Lower leg skin (tissue), 3 donors: ENCODE measurements at regions not wholly inside any gene's neighbourhood (a gene's known extent, or its start where the extent isn't known, plus 50 kb on each side); places are given as distances from the start of the nearest gene placed in this dataset.

Experiments
- POLR2A ChIP-seq, 2 donors: fragments of 450-650 bp; IDR thresholded peaks; one replicate each; pipeline ENCODE4 v1.6.1; 2016 to 2017; ENCODE audit warnings: antibody characterized with exemption in 2 of 2, mild to moderate bottlenecking in 1 of 2, moderate library complexity in 1 of 2
- TF ChIP-seq, protein P1 (sequence below), 3 donors: fragments of 450-650 bp; IDR thresholded peaks; one replicate each; pipeline ENCODE4 v1.5.1; 2016; ENCODE audit warnings: antibody characterized with exemption in 3 of 3, mild to moderate bottlenecking in 3 of 3, moderate library complexity in 2 of 3

GRCh38 chr15:85875756-85876155 lies 81.0 kb upstream of the KLHL25 start:
- TF ChIP-seq, protein P1, sequence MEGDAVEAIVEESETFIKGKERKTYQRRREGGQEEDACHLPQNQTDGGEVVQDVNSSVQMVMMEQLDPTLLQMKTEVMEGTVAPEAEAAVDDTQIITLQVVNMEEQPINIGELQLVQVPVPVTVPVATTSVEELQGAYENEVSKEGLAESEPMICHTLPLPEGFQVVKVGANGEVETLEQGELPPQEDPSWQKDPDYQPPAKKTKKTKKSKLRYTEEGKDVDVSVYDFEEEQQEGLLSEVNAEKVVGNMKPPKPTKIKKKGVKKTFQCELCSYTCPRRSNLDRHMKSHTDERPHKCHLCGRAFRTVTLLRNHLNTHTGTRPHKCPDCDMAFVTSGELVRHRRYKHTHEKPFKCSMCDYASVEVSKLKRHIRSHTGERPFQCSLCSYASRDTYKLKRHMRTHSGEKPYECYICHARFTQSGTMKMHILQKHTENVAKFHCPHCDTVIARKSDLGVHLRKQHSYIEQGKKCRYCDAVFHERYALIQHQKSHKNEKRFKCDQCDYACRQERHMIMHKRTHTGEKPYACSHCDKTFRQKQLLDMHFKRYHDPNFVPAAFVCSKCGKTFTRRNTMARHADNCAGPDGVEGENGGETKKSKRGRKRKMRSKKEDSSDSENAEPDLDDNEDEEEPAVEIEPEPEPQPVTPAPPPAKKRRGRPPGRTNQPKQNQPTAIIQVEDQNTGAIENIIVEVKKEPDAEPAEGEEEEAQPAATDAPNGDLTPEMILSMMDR (IDR thresholded peaks at IDR 0.05) = no peak
- TF ChIP-seq POLR2A (IDR thresholded peaks at IDR 0.05) = no peak
